Epithelial cell of esophagus (primary cell): ENCODE measurements at regions not wholly inside any gene's neighbourhood (a gene's known extent, or its start where the extent isn't known, plus 50 kb on each side); places are given as distances from the start of the nearest gene placed in this dataset.

Experiments used
- DNase-seq: peaks from one replicate; pipeline ENCODE4 v3.0.0; 2010; ENCODE audit warnings: low read depth
- H3K4me3 ChIP-seq: 2 replicates; pipeline ENCODE4 v1.5.1; 2011; ENCODE audit warnings: mild to moderate bottlenecking, low read length, control low read depth
- TF ChIP-seq, protein P1 (sequence below): IDR thresholded peaks from 2 replicates; pipeline ENCODE4 v1.5.1; 2011; ENCODE audit warnings: low read depth, mild to moderate bottlenecking, low read length, control low read depth, inconsistent platforms; ENCODE audit not compliant: insufficient read depth; ENCODE audit errors: missing control alignments

DNA sequence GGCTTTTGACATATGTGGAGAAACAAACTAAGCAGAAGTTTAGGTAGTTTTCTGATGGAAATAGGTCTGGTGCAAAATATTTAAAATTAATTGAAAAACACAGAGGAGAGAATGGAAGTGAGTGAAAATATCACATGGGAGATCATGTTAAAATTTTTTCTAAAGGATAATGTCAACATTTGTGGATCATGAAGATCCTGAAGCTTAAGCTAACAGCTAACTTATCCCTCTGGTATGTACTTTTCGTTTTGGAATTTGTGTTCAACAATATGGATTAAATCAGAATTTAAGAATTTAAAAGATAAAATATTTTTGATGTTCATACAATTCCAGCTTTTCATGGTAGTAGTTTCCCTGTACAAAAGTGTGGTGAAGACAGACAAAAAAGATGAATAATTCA is 572.8 kb upstream of the FAM241A start:
- TF ChIP-seq, protein P1, sequence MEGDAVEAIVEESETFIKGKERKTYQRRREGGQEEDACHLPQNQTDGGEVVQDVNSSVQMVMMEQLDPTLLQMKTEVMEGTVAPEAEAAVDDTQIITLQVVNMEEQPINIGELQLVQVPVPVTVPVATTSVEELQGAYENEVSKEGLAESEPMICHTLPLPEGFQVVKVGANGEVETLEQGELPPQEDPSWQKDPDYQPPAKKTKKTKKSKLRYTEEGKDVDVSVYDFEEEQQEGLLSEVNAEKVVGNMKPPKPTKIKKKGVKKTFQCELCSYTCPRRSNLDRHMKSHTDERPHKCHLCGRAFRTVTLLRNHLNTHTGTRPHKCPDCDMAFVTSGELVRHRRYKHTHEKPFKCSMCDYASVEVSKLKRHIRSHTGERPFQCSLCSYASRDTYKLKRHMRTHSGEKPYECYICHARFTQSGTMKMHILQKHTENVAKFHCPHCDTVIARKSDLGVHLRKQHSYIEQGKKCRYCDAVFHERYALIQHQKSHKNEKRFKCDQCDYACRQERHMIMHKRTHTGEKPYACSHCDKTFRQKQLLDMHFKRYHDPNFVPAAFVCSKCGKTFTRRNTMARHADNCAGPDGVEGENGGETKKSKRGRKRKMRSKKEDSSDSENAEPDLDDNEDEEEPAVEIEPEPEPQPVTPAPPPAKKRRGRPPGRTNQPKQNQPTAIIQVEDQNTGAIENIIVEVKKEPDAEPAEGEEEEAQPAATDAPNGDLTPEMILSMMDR: no peak
- DNase-seq: no peak

DNA sequence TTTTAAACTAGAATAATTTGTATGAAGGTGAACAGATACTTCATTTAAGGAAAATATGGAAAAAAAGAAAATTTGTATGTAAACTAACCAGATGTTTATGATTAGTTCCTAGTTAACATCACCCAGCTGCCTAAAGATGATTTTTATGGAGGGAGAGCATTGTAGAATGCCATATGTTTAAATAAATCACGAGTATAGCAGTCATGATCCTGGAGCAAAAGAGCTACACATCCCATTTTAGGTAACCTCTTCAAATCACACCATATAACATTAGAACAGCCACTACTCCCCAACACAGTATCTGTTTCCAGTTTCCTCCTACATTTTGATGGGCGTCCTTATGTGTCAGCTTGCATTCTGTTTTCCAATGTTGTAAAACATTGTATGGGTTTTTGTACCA is 571.9 kb upstream of the FAM241A start:
- no peak for DNase-seq
- no peak overlapping the region for H3K4me3 ChIP-seq
- TF ChIP-seq, protein P1: no peak

More for the DNA sequence above, 572.8 kb upstream of the FAM241A start:
- no peak overlapping the region for H3K4me3 ChIP-seq

DNA sequence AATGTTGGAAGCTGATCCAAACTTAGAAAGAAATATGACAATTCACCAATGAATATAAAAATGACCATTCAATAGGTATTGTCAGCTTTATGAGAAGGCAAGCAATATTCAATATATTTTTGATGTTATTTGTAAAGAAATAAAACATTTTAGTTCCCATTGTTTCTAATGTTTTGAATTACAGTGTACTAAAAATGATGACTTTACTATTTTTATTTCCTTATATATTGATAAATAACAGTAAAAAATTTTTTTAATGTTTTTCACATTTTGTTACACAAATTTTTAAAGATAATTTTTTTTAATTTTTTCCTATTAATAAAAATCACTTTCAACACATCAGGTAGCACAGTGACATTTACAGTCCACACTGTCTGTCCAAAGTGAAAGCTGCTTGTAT is 565.5 kb upstream of the FAM241A start:
- DNase-seq: no peak
- TF ChIP-seq, protein P1: no peak
- H3K4me3 ChIP-seq: no peak overlapping the region

DNA sequence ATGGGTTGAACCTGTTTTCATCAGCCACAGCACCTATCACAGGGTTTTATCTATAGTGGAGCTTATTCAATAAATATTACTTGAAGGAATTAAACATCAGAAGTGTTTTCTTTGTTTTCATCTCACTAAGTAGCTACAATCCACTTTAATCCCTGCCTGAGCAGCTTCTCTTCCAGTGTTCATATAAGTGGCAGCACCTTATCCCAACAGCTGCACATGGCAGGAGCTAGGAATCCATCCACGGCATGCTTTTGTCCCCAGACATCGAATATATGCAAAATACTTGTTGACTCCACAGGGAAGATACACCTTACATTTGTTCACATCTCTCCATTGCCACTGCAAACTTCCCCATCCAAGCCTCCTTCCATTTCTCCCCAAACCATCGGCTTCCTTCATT is 549.8 kb upstream of the FAM241A start:
- TF ChIP-seq, protein P1: no peak
- H3K4me3 ChIP-seq: no peak overlapping the region
- DNase-seq: no peak

DNA sequence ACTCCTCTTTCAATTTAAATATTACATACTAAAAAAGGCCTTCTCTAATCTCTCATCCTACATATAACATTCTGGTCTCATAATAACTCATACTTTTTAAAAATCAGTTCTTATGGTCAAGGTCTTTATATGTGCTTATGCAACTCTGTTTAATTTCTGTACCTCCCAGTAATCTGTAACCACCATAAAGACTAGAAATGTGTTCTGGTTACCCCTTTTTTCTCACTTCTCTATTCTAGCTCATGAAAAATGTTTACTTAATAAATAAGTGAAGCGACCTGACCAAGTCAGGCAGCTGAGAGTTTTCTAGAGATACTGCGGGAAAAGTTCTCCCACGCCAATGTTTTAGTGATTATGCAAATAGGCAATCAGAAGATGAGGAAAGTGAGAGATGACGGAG is 548.8 kb upstream of the FAM241A start:
- no peak overlapping the region for H3K4me3 ChIP-seq
- no peak for DNase-seq
- TF ChIP-seq, protein P1: no peak

DNA sequence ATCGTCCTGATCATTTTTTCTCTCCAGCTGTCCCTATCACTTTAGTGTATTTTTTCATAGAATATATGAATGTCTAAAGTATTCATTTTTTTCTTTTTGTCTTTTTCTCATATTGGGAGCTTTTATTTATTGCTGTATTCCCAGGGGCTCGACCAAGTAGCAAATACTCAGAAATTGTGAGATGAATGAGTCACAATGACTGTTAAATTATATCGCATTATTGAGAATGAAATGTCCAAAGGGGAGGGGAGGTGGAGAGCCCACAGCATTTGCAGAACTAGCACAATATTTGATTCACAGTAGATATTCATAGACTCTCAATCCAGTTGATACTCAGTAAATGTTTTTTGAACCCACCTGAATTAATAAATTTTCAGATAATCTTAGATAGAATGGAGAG is 543.6 kb upstream of the FAM241A start:
- no peak overlapping the region for H3K4me3 ChIP-seq
- DNase-seq: no peak
- TF ChIP-seq, protein P1: no peak

DNA sequence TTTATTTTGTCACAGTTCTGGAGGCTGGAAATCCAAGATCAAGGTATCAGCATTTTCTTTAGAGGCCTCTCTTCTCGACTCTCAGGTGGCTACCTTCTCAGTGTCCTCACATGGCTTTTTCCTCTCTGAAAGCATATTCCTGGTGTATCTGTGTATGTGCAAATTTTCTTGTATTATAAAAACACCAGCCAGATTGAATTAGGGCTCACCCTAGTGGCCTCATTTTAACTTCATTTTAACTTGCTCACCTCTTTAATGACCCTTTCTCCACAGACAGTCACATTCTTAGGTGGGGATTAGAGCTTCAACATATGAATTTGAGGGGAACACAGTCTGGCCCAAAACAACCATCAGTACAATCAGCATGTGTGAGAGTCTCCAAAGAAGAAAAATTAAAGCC is 542.4 kb upstream of the FAM241A start:
- TF ChIP-seq, protein P1: peak; percentile 17
- DNase-seq: peak; percentile 21
- no peak overlapping the region for H3K4me3 ChIP-seq
